H1 (cell line): ENCODE measurements at regions not wholly inside any gene's neighbourhood (a gene's known extent, or its start where the extent isn't known, plus 50 kb on each side); places are given as distances from the start of the nearest gene placed in this dataset.
"Not testable (repeated sequence)": the region's sequence is repeated elsewhere in the genome, so short reads cannot be mapped to it uniquely, and the experiment has no call there.

Experiments
- CTCF ChIA-PET: fragments of 300-600 bp; sonication (Branson Sonifier 250); formaldehyde crosslinking; loops from one replicate; lab custom pipeline; 2021; ENCODE audit not compliant: partially characterized antibody; lab: Charles Lee
- POLR2A ChIA-PET: fragments of 300-600 bp; sonication (Branson Sonifier 250); formaldehyde crosslinking; loops from one replicate; lab custom pipeline; 2021; ENCODE audit warnings: inconsistent platforms; ENCODE audit not compliant: partially characterized antibody; lab: Charles Lee
- DNase-seq, 2 experiments: peaks; one replicate each; pipeline versions ENCODE4 v3.0.0 to v3.0.0-alpha.2; 2010 to 2022; ENCODE audit warnings: low spot score in 2 of 2, low read depth in 1 of 2, mixed read lengths in 1 of 2
- FAIRE-seq: peaks from 2 replicates; lab custom pipeline; 2011; peaks lifted over from hg19 to GRCh38; lab: Jason Lieb, UNC
- H2AFZ ChIP-seq: 2 replicates; pipeline ENCODE4 v1.8.1; 2012; ENCODE audit warnings: low read length, inconsistent platforms
- H2AK5ac ChIP-seq: 2 replicates; pipeline ENCODE4 v1.6.1; 2013; ENCODE audit warnings: low read depth, low read length
- H2BK120ac ChIP-seq: replicated peaks from 2 replicates; pipeline ENCODE3; 2013; ENCODE audit warnings: low read depth, low read length, inconsistent platforms
- H2BK12ac ChIP-seq: 2 replicates; pipeline ENCODE4 v1.6.1; 2013; ENCODE audit warnings: low read depth, low read length
- H2BK15ac ChIP-seq: 2 replicates; pipeline ENCODE4 v1.6.1; 2013; ENCODE audit warnings: low read length
- H2BK20ac ChIP-seq: 2 replicates; pipeline ENCODE4 v1.6.1; 2013; ENCODE audit warnings: low read length
- H2BK5ac ChIP-seq: 2 replicates; pipeline ENCODE4 v1.6.1; 2013; ENCODE audit warnings: low read depth, low read length
- H3K14ac ChIP-seq: 2 replicates; pipeline ENCODE4 v1.6.1; 2013; ENCODE audit warnings: inconsistent platforms; ENCODE audit not compliant: insufficient read length
- H3K18ac ChIP-seq: 2 replicates; pipeline ENCODE4 v1.6.1; 2013; ENCODE audit warnings: low read length; ENCODE audit errors: extremely low read depth
- H3K23ac ChIP-seq: 2 replicates; pipeline ENCODE4 v1.6.1; 2013; ENCODE audit warnings: inconsistent platforms; ENCODE audit not compliant: insufficient read length
- H3K23me2 ChIP-seq: 2 replicates; pipeline ENCODE4 v1.6.1; 2013; ENCODE audit warnings: low read depth, low read length
- H3K27ac ChIP-seq: 2 replicates; pipeline ENCODE4 v1.6.1; 2011; ENCODE audit warnings: low read depth, low read length, inconsistent platforms
- H3K27me3 ChIP-seq, 4 experiments: replicated peaks in 1 of 4; 1 replicate in 1 of 4; 2 replicates in 3 of 4; pipeline versions ENCODE4 v1.6.1 to v1.8.1; 2011 to 2013; ENCODE audit warnings: low read length in 3 of 4, mild to moderate bottlenecking in 3 of 4, inconsistent platforms in 2 of 4, mixed read lengths in 2 of 4, moderate library complexity in 1 of 4; ENCODE audit not compliant: control insufficient read depth in 3 of 4, insufficient read depth in 3 of 4; ENCODE audit errors: extremely low read depth in 1 of 4
- H3K36me3 ChIP-seq, 4 experiments: 2 replicates each; pipeline versions ENCODE4 v1.6.1 to v1.8.1; 2011 to 2013; ENCODE audit warnings: mild to moderate bottlenecking in 4 of 4, low read length in 3 of 4, moderate library complexity in 2 of 4, control low read depth in 1 of 4, inconsistent platforms in 1 of 4; ENCODE audit not compliant: insufficient read depth in 4 of 4, control insufficient read depth in 2 of 4
- H3K4ac ChIP-seq: replicated peaks from 2 replicates; pipeline ENCODE3; 2013; ENCODE audit warnings: low read length, low read depth, mixed read lengths, inconsistent platforms; ENCODE audit not compliant: insufficient read length
- H3K4me1 ChIP-seq, 4 experiments: replicated peaks in 1 of 4; 1 replicate in 1 of 4; 2 replicates in 3 of 4; pipeline versions ENCODE4 v1.6.1 to v1.8.1; 2011 to 2013; ENCODE audit warnings: low read length in 3 of 4, inconsistent platforms in 2 of 4, mixed read lengths in 1 of 4; ENCODE audit not compliant: insufficient read depth in 4 of 4, control insufficient read depth in 3 of 4
- H3K4me2 ChIP-seq, 2 experiments: 2 replicates each; pipeline versions ENCODE4 v1.6.1 to v1.8.1; 2011 to 2013; ENCODE audit warnings: low read depth in 2 of 2, low read length in 2 of 2, control low read depth in 1 of 2, inconsistent platforms in 1 of 2, mild to moderate bottlenecking in 1 of 2; ENCODE audit not compliant: insufficient read depth in 1 of 2
- H3K4me3 ChIP-seq, 4 experiments: fragments of 200-600, 300-600 bp in 1 of 4; sonication (generic), shearing (Covaris generic), sonication (Bioruptor Twin) in 1 of 4; 2 replicates each; pipeline versions ENCODE4 v1.5.1 to v1.8.1; 2011 to 2016; ENCODE audit warnings: low read length in 4 of 4, low read depth in 3 of 4, control low read depth in 2 of 4, inconsistent platforms in 2 of 4, mild to moderate bottlenecking in 2 of 4, mixed read lengths in 1 of 4, moderate library complexity in 1 of 4; ENCODE audit not compliant: insufficient read depth in 2 of 4; ENCODE audit errors: extremely low read depth in 1 of 4
- H3K56ac ChIP-seq: replicated peaks from 2 replicates; pipeline ENCODE3; 2013; ENCODE audit warnings: low read depth, mild to moderate bottlenecking, mixed read lengths, low read length, inconsistent platforms; ENCODE audit not compliant: insufficient read length
- H3K79me1 ChIP-seq: 2 replicates; pipeline ENCODE4 v1.6.1; 2013; ENCODE audit warnings: low read depth, low read length, control low read depth
- H3K79me2 ChIP-seq, 2 experiments: 2 replicates each; pipeline versions ENCODE4 v1.6.1 to v1.8.1; 2012 to 2013; ENCODE audit warnings: low read length in 2 of 2, mild to moderate bottlenecking in 2 of 2, inconsistent platforms in 1 of 2; ENCODE audit not compliant: insufficient read depth in 2 of 2, control insufficient read depth in 1 of 2
- H3K9ac ChIP-seq, 4 experiments: replicated peaks in 1 of 4; 1 replicate in 1 of 4; 2 replicates in 3 of 4; pipeline versions ENCODE4 v1.6.1 to v1.8.1; 2011 to 2013; ENCODE audit warnings: low read depth in 3 of 4, low read length in 3 of 4, control low read depth in 2 of 4, mild to moderate bottlenecking in 2 of 4, moderate library complexity in 2 of 4, inconsistent platforms in 1 of 4; ENCODE audit errors: extremely low read depth in 1 of 4
- H3K9me3 ChIP-seq, 2 experiments: 2 replicates each; pipeline versions ENCODE4 v1.6.1 to v1.8.1; 2012 to 2013; ENCODE audit warnings: mild to moderate bottlenecking in 2 of 2, moderate library complexity in 2 of 2, control low read depth in 1 of 2, inconsistent platforms in 1 of 2, low read depth in 1 of 2, low read length in 1 of 2, mixed read lengths in 1 of 2; ENCODE audit not compliant: insufficient read depth in 2 of 2
- H4K20me1 ChIP-seq, 2 experiments: replicated peaks in 1 of 2; 2 replicates each; pipeline versions ENCODE3 to v1.8.1; 2011 to 2013; ENCODE audit warnings: inconsistent platforms in 2 of 2, low read length in 2 of 2, mild to moderate bottlenecking in 1 of 2; ENCODE audit not compliant: insufficient read depth in 2 of 2, control insufficient read depth in 1 of 2
- H4K5ac ChIP-seq: 2 replicates; pipeline ENCODE4 v1.6.1; 2013; ENCODE audit warnings: low read length, low read depth, mixed read lengths, inconsistent platforms; ENCODE audit not compliant: insufficient read length
- H4K8ac ChIP-seq: 2 replicates; pipeline ENCODE4 v1.8.0; 2013; ENCODE audit warnings: mild to moderate bottlenecking, moderate library complexity, low read length, inconsistent platforms; ENCODE audit not compliant: insufficient read depth; ENCODE audit errors: extremely low read depth
- H4K91ac ChIP-seq: replicated peaks from 2 replicates; pipeline ENCODE3; 2013; ENCODE audit warnings: low read length, mixed read lengths, inconsistent platforms; ENCODE audit not compliant: insufficient read length
- CEBPB ChIP-seq: IDR thresholded peaks from 2 replicates; pipeline ENCODE4 v1.6.1; 2012; ENCODE audit warnings: low read depth, low read length
- CTCF ChIP-seq, 3 experiments: IDR thresholded peaks; 1 replicate in 2 of 3; 2 replicates in 1 of 3; pipeline versions ENCODE4 v1.5.1 to v1.6.1; 2011; ENCODE audit warnings: low read length in 3 of 3, mild to moderate bottlenecking in 3 of 3, inconsistent platforms in 2 of 3, low read depth in 1 of 3, moderate library complexity in 1 of 3; ENCODE audit not compliant: insufficient read depth in 1 of 3; ENCODE audit errors: control extremely low read depth in 1 of 3
- WGBS, 2 experiments: shearing (Covaris generic) in 1 of 2; methylation state at CpG; one replicate each; pipeline versions ENCODE4 v1.1.6 to v1.1.7; 2013 to 2015; ENCODE audit warnings: low lambda C conversion rate in 2 of 2, mixed read lengths in 2 of 2, inconsistent platforms in 1 of 2, low coverage in 1 of 2, missing lambda C conversion rate in 1 of 2; ENCODE audit not compliant: insufficient replicate concordance in 2 of 2, insufficient coverage in 1 of 2, insufficient read length in 1 of 2; ENCODE audit errors: extremely low coverage in 1 of 2, missing lambda C conversion rate in 1 of 2; 5-methylcytosine and 5-hydroxymethylcytosine counted together

DNA sequence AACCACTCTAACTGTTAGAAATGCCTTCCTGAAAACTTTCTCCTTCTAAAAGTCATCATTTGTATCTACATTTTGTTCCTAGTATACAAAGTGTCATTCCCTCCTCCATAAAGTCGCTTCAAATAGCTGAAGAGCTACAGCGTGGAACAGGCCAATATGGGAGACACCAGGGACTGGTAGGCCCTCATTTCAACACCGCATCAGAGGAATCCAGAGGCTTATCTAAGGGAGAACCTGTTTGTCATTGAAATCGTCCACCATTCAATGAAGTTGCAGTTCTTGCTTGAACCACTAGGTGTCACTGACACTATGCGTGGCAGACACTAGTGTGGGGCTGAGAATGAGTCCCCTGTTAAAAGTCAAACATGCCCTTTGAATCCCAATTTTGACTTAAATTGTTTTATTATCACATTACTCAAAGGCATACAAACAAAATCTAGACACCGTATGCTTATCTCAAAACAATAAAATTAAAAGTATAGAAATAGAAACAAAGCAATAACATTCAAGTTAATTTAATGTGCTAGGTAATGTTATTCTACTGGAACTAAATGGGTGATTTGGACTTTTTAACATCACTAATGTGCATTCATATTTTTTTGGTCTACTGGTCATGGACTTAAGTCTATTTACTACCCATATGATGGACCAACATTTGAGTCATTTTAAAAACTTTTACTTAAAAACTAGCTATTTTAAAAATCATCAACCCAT, 182.3 kb downstream of the FCRL5 start (continued):
- TF ChIP-seq CEBPB (0 out of 2 replicates have a peak, but pooled peaks have one; percentile 6), CTCF (IDR thresholded peaks at IDR 0.05; ENCODE audit: control extremely low read depth in 1 of 3, insufficient read depth in 1 of 3, low read depth in 1 of 3, low read length in 3 of 3) (peak; percentile 24 to 84 (median 77))

DNA sequence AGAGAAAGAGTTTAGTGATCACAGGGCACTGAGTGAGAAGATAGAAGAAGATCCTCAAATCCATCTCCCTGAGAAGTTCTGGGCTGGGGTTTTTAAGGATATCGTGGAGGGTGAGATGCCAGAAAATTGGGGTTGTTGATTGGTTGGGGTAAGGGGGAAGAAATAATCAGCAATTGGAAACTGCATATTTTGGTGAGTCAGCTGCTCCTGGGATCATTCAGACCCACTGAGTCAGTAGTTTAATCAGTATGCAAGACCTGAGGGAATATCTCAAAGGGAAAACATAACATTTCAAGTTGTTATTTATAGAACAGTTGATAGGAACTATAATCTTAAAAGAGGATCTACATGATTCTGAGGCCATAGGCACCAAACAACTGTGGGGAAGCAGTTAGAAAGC, 183.4 kb downstream of the FCRL5 start:
- H2AK5ac ChIP-seq, H2AFZ ChIP-seq, H2BK5ac ChIP-seq, H3K9ac ChIP-seq, H2BK15ac ChIP-seq, H3K23me2 ChIP-seq, H2BK20ac ChIP-seq, H3K4me1 ChIP-seq, H2BK12ac ChIP-seq, H4K20me1 ChIP-seq, H3K36me3 ChIP-seq, H3K79me2 ChIP-seq, H3K4me3 ChIP-seq, H3K14ac ChIP-seq, H3K27ac ChIP-seq, H3K4me2 ChIP-seq, FAIRE-seq, H3K18ac ChIP-seq, H3K56ac ChIP-seq, H3K9me3 ChIP-seq, H4K5ac ChIP-seq, DNase-seq, H3K79me1 ChIP-seq, POLR2A ChIA-PET, H4K8ac ChIP-seq, H3K27me3 ChIP-seq, H3K23ac ChIP-seq, H2BK120ac ChIP-seq, H3K4ac ChIP-seq, H4K91ac ChIP-seq: not testable (repeated sequence)
- CTCF ChIA-PET = interaction anchor here (0.7 to 3.4 kb wide), 12 partner anchors 12 to 213 kb away, joined by 3 to 27 read pairs (median 8); no protein-coding TSS in a partner anchor
- 93% methylated on average over 1 of the region's 1 CpG; no CpG with 5 or more reads in 1 of the 2 experiments for WGBS, 2 experiments
